ENCODE measurements at regions not wholly inside any gene's neighbourhood (a gene's known extent, or its start where the extent isn't known, plus 50 kb on each side); places are given as distances from the start of the nearest gene placed in this dataset.
A peak's percentile ranks its signal among the peaks of the same experiment; 100 is the strongest.

DNA sequence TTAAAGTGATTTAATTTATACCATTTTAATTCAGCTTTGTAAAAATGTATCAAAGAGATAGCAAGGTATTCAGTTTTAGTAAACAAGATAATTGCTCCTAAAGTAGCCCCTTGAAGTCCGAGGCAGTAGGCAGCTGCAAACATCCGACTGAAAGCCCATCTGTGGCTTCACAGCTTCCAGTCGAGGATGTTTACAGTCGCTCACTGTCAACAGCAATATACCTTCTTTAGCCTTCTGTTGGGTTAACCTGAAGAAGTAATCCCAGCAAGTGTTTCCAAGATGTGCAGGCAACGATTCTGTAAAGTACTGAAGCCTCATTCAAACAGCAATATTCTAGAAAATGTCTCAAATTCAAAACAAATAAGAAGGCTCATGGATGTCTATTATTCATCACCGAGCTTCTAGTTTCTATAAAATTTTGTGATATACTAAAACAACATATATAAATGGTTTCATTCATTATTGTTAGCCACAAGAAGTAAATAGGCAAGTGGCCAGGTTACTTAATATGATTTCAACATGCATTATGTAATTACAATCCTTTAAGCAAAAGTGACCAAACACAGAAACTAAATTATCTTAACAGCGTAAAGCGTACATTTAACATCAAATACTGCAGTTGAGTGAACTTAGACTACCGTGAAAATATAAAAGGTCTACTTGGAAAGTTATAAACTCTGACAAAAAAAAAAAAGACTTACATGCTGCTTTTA lies 115.0 kb downstream of the OGFRL1 start:
- peak overlapping the region in 4 of 5 donors; percentile 35 to 71 (median 54) for H3K27ac ChIP-seq
- TF ChIP-seq, protein P1, sequence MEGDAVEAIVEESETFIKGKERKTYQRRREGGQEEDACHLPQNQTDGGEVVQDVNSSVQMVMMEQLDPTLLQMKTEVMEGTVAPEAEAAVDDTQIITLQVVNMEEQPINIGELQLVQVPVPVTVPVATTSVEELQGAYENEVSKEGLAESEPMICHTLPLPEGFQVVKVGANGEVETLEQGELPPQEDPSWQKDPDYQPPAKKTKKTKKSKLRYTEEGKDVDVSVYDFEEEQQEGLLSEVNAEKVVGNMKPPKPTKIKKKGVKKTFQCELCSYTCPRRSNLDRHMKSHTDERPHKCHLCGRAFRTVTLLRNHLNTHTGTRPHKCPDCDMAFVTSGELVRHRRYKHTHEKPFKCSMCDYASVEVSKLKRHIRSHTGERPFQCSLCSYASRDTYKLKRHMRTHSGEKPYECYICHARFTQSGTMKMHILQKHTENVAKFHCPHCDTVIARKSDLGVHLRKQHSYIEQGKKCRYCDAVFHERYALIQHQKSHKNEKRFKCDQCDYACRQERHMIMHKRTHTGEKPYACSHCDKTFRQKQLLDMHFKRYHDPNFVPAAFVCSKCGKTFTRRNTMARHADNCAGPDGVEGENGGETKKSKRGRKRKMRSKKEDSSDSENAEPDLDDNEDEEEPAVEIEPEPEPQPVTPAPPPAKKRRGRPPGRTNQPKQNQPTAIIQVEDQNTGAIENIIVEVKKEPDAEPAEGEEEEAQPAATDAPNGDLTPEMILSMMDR (IDR thresholded peaks at IDR 0.05) = no peak
- no peak for TF ChIP-seq POLR2A (IDR thresholded peaks at IDR 0.05)
- 57 to 68% (median 59%) methylated on average over 9 of the region's 9 CpGs for WGBS, 4 donors
- peaks cover 6 to 20% of the 10 kb centered on the region in 2 donors for H3K4me1 ChIP-seq (replicated peaks in 1 of 2)
- DNase-seq = no peak
- no peaks in the 10 kb centered on the region for H3K27me3 ChIP-seq
- no peaks in the 10 kb centered on the region for H3K9me3 ChIP-seq (replicated peaks in 1 of 3)
- no peaks in the 10 kb centered on the region for H3K36me3 ChIP-seq (replicated peaks in 1 of 2)
- H3K4me3 ChIP-seq = no peak overlapping the region
- intact Hi-C loops (cut with DNase I) = no loop called here

GRCh38 chr6:71404145-71404966 lies 115.7 kb downstream of the OGFRL1 start:
- no peaks in the 10 kb centered on the region for H3K9me3 ChIP-seq (replicated peaks in 1 of 3)
- intact Hi-C loops (cut with DNase I) = no loop called here
- no peak for DNase-seq
- peak overlapping the region in 4 of 5 donors; percentile 35 to 71 (median 54) for H3K27ac ChIP-seq
- H3K4me1 ChIP-seq (replicated peaks in 1 of 2) = peaks cover 6 to 20% of the 10 kb centered on the region in 2 donors
- no peak for TF ChIP-seq POLR2A (IDR thresholded peaks at IDR 0.05)
- TF ChIP-seq, protein P1 (IDR thresholded peaks at IDR 0.05) = no peak
- 43 to 53% (median 48%) methylated on average over 4 of the region's 4 CpGs for WGBS, 4 donors
- no peak overlapping the region for H3K4me3 ChIP-seq
- no peaks in the 10 kb centered on the region for H3K27me3 ChIP-seq
- H3K36me3 ChIP-seq (replicated peaks in 1 of 2) = no peaks in the 10 kb centered on the region

GRCh38 chr6:71404967-71405278 lies 116.3 kb downstream of the OGFRL1 start:
- no peak for TF ChIP-seq POLR2A (IDR thresholded peaks at IDR 0.05)
- TF ChIP-seq, protein P1 (IDR thresholded peaks at IDR 0.05) = no peak
- no peak overlapping the region for H3K4me3 ChIP-seq
- peaks cover 6 to 20% of the 10 kb centered on the region in 2 donors for H3K4me1 ChIP-seq (replicated peaks in 1 of 2)
- WGBS, 4 donors = 26 to 43% (median 36%) methylated on average over 1 of the region's 1 CpG
- intact Hi-C loops (cut with DNase I) = no loop called here
- peak overlapping the region in 3 of 5 donors; percentile 35 to 71 (median 63) for H3K27ac ChIP-seq
- no peaks in the 10 kb centered on the region for H3K9me3 ChIP-seq (replicated peaks in 1 of 3)
- no peaks in the 10 kb centered on the region for H3K27me3 ChIP-seq
- no peak for DNase-seq
- no peaks in the 10 kb centered on the region for H3K36me3 ChIP-seq (replicated peaks in 1 of 2)

DNA sequence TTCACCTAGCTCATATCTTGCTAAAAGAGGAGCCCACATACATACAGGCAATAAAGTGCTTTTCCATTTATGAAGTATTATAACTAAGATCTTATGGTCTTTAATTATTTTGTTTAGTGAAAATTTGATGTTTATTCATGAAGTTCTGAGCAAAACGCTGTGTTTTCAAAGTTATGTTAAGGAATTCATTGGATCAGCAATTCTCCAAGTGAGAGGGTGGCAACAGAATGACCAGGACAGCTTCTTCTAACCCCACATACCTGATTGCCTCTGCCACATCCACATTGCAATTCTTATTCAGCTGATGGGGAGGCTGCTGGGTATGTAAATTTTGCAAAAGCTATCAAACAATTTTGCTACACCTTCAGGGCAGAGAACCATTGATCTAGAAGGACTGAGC lies 116.8 kb downstream of the OGFRL1 start:
- Histone ChIP-seq H3K27me3 (no peaks in the 10 kb centered on the region), H3K36me3 (replicated peaks in 1 of 2) (no peaks in the 10 kb centered on the region), H3K27ac (no peak overlapping the region), H3K9me3 (replicated peaks in 1 of 3) (no peaks in the 10 kb centered on the region), H3K4me1 (replicated peaks in 1 of 2) (peaks cover 6 to 20% of the 10 kb centered on the region in 2 donors), H3K4me3 (no peak overlapping the region)
- 61 to 79% (median 69%) methylated on average over 1 of the region's 1 CpG for WGBS, 4 donors
- intact Hi-C loops (cut with DNase I) = no loop called here
- TF ChIP-seq, protein P1 (IDR thresholded peaks at IDR 0.05) = no peak
- DNase-seq = no peak
